ENCODE measurements at regions not wholly inside any gene's neighbourhood (a gene's known extent, or its start where the extent isn't known, plus 50 kb on each side); places are given as distances from the start of the nearest gene placed in this dataset.

- intact Hi-C loops (cut with micrococcal nuclease) = no loop called here
- Histone ChIP-seq H3K27me3 (ENCODE audit: low read depth) (no peaks in the 10 kb centered on the region), H3K27ac (replicated peaks) (no peak overlapping the region), H3K36me3 (no peaks in the 10 kb centered on the region), H3K9me3 (replicated peaks) (no peaks in the 10 kb centered on the region), H3K4me3 (no peak overlapping the region), H3K4me1 (no peaks in the 10 kb centered on the region)
- TF ChIP-seq, protein P1, sequence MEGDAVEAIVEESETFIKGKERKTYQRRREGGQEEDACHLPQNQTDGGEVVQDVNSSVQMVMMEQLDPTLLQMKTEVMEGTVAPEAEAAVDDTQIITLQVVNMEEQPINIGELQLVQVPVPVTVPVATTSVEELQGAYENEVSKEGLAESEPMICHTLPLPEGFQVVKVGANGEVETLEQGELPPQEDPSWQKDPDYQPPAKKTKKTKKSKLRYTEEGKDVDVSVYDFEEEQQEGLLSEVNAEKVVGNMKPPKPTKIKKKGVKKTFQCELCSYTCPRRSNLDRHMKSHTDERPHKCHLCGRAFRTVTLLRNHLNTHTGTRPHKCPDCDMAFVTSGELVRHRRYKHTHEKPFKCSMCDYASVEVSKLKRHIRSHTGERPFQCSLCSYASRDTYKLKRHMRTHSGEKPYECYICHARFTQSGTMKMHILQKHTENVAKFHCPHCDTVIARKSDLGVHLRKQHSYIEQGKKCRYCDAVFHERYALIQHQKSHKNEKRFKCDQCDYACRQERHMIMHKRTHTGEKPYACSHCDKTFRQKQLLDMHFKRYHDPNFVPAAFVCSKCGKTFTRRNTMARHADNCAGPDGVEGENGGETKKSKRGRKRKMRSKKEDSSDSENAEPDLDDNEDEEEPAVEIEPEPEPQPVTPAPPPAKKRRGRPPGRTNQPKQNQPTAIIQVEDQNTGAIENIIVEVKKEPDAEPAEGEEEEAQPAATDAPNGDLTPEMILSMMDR (IDR thresholded peaks at IDR 0.05; ENCODE audit: borderline replicate concordance) = no peak
- no peak for DNase-seq
Observed at GRCh38 chr2:138323382-138324067, 178.0 kb upstream of the SPOPL start.

DNA sequence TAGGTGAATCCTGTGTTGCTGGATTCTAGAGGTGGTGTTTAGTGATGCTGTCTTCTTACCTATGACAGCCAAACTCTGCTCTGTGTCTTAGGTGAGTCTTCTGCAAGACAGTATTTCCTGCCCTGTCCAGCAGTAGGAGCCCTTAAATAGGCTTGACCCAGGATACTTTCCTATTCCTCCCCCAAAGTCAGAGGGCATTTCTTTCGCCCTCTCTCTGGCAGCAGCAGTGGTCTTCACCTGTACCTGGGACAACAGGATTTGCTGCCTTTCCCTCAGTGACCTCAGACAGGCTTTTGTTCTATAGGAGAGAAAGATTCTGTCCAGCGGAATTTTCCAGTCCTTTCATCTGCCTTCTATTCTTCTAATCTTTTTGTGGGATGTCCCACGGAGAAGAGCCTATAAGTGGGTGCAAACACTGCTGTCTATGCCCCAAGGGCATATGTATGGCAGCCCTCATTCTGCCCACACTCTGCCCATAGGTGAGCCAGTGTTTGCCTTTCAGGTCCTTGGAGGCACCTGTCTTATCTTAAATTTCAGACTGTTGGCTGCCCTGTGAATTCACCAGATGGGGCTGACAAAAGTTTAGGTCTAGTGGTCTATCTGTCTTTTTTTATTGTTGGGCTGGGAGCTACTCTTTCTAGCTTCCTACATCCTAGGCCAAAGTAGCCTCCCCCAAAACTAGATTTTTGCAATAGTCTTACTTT lies 177.3 kb upstream of the SPOPL start:
- Histone ChIP-seq H3K27me3 (ENCODE audit: low read depth) (no peaks in the 10 kb centered on the region), H3K4me1 (no peaks in the 10 kb centered on the region), H3K4me3 (no peak overlapping the region), H3K9me3 (replicated peaks) (no peaks in the 10 kb centered on the region), H3K36me3 (no peaks in the 10 kb centered on the region), H3K27ac (replicated peaks) (no peak overlapping the region)
- DNase-seq = no peak
- TF ChIP-seq, protein P1 (IDR thresholded peaks at IDR 0.05; ENCODE audit: borderline replicate concordance) = no peak
- intact Hi-C loops (cut with micrococcal nuclease) = no loop called here

DNA sequence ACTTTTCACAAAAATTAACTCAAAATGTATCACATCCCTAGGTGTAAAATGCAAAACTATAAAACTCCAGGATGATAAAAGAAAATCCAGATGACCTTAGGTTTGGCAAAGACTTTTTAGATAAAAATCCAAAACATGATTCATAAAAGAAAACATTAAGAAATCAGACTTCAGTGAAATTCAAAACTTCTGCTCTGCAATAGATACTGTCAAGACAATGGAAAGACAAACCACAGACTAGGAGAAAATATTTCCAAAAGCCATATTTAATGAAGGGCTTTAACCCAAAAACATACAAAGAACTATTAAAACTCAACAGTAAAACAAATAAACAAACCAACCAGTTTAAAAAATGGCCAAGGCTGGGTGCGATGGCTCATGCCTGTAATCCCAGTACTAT lies 173.6 kb upstream of the SPOPL start:
- H3K9me3 ChIP-seq (replicated peaks) = no peaks in the 10 kb centered on the region
- TF ChIP-seq, protein P1 (IDR thresholded peaks at IDR 0.05; ENCODE audit: borderline replicate concordance) = no peak
- H3K4me1 ChIP-seq = no peaks in the 10 kb centered on the region
- H3K27ac ChIP-seq (replicated peaks) = no peak overlapping the region
- H3K27me3 ChIP-seq (ENCODE audit: low read depth) = no peaks in the 10 kb centered on the region
- intact Hi-C loops (cut with micrococcal nuclease) = no loop called here
- no peak for DNase-seq
- H3K36me3 ChIP-seq = no peaks in the 10 kb centered on the region
- H3K4me3 ChIP-seq = no peak overlapping the region

GRCh38 chr2:138329162-138329561 lies 172.4 kb upstream of the SPOPL start:
- Histone ChIP-seq H3K27ac (replicated peaks) (no peak overlapping the region), H3K27me3 (ENCODE audit: low read depth) (no peaks in the 10 kb centered on the region), H3K36me3 (no peaks in the 10 kb centered on the region), H3K4me1 (no peaks in the 10 kb centered on the region), H3K4me3 (no peak overlapping the region), H3K9me3 (replicated peaks) (no peaks in the 10 kb centered on the region)
- intact Hi-C loops (cut with micrococcal nuclease) = no loop called here
- TF ChIP-seq, protein P1 (IDR thresholded peaks at IDR 0.05; ENCODE audit: borderline replicate concordance) = no peak
- DNase-seq = no peak

DNA sequence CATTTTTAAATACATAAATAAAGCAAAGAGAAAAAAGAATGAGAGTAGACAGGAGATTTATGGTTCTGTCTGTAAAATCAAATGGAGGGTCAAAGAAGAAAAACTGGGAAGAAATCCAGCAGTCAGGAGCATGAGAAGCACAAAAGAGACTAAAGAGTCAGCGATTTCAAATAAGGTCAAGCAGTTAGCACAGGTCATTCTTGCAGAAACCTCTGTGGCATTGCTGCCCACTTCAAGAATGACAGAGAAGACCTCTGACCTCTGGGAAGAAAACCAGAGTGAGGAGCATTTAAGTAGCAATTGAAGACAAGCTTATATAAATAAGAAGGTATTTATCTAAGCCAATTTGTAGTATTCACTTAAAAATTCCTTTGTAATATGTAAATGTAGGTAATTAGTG lies 172.0 kb upstream of the SPOPL start:
- no peaks in the 10 kb centered on the region for H3K27me3 ChIP-seq (ENCODE audit: low read depth)
- H3K4me3 ChIP-seq = no peak overlapping the region
- TF ChIP-seq, protein P1 (IDR thresholded peaks at IDR 0.05; ENCODE audit: borderline replicate concordance) = no peak
- H3K27ac ChIP-seq (replicated peaks) = no peak overlapping the region
- H3K9me3 ChIP-seq (replicated peaks) = no peaks in the 10 kb centered on the region
- no peak for DNase-seq
- H3K4me1 ChIP-seq = no peaks in the 10 kb centered on the region
- intact Hi-C loops (cut with micrococcal nuclease) = no loop called here
- H3K36me3 ChIP-seq = no peaks in the 10 kb centered on the region

Measured in left ventricle myocardium inferior (tissue), 1 donor.